ENCODE measurements at regions not wholly inside any gene's neighbourhood (a gene's known extent, or its start where the extent isn't known, plus 50 kb on each side); places are given as distances from the start of the nearest gene placed in this dataset.

DNA sequence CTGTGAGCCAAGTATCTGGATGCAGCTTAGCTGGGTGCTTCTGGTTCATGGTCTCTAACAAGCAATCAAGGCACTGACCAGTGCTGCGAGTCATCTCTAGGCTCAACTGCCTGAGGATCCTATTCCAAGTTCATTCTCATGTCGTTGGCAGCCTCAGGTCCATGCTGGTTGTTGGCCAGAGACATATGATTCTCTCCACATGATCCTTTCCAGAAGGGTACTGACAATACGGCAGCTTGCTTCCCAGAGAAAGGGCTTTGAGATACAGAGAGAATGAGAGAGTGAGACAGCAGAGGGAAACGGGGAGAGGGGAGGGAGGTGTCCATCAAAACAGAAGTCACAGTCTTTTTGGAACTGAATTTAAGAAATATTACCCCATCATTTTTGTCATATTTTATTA lies 405.6 kb downstream of the XPNPEP1 start:
- Histone ChIP-seq H3K4me1 (ENCODE audit: control insufficient read depth, insufficient read depth, low read length) (no peaks in the 10 kb centered on the region), H3K27me3 (ENCODE audit: control insufficient read depth, insufficient read depth, low read length) (no peaks in the 10 kb centered on the region), H3K4me3 (ENCODE audit: low read depth, low read length) (no peak overlapping the region), H3K9ac (ENCODE audit: low read depth, low read length) (no peak overlapping the region), H3K27ac (ENCODE audit: low read depth, low read length) (no peak overlapping the region), H3K36me3 (ENCODE audit: control insufficient read depth, insufficient read depth, low read length) (no peaks in the 10 kb centered on the region), H3K9me3 (ENCODE audit: control insufficient read depth, insufficient read depth, low read length) (peaks cover 4% of the 10 kb centered on the region; the same call in 1 of the 2 replicates)

DNA sequence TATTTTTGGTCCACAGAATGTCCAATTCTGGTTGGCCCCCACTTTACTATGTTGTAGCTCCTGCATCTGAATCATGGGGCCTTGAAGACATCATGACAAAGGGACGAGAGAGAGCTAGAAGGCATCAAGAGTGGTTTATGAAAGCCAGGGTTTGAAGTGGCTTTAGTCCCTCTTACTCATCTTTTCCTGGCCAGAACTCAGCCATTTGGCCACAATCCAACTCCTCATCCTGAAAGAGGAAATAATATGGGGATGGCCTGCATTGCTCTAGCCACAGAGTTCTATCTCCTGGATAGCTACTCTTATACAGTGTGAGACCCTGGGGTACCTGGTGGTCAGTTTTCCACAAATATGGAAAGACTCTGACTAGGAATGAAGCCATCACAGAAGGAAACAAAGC lies 418.9 kb downstream of the XPNPEP1 start:
- no peaks in the 10 kb centered on the region for H3K36me3 ChIP-seq (ENCODE audit: control insufficient read depth, insufficient read depth, low read length)
- no peak overlapping the region for H3K9ac ChIP-seq (ENCODE audit: low read depth, low read length)
- H3K4me1 ChIP-seq (ENCODE audit: control insufficient read depth, insufficient read depth, low read length): no peaks in the 10 kb centered on the region
- peaks cover 10% of the 10 kb centered on the region for H3K9me3 ChIP-seq (ENCODE audit: control insufficient read depth, insufficient read depth, low read length)
- no peak overlapping the region for H3K27ac ChIP-seq (ENCODE audit: low read depth, low read length)
- no peak overlapping the region for H3K4me3 ChIP-seq (ENCODE audit: low read depth, low read length)
- H3K27me3 ChIP-seq (ENCODE audit: control insufficient read depth, insufficient read depth, low read length): no peaks in the 10 kb centered on the region

DNA sequence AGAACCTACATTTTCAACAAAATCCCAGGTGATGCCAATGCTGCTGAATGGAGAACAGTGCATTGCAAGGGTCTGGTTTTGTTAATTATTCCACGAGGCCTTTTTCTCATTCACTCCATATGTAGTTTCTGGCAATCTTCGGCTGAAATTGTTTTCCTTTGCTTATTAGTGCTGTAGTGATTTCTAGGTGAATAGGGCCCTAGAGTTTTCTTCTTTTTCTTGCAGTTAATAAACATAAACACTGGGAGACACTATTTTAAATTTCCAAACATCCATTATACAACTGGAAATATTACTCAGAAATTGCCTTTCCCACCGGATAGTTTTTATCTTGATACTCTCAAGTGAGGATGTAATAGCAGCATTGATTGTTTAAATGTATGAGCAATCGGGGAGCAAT lies 435.6 kb downstream of the XPNPEP1 start:
- Histone ChIP-seq H3K36me3 (ENCODE audit: control insufficient read depth, insufficient read depth, low read length) (no peaks in the 10 kb centered on the region), H3K9me3 (ENCODE audit: control insufficient read depth, insufficient read depth, low read length) (peaks cover 5% of the 10 kb centered on the region; the same call in 1 of the 2 replicates), H3K4me3 (ENCODE audit: low read depth, low read length) (no peak overlapping the region), H3K27me3 (ENCODE audit: control insufficient read depth, insufficient read depth, low read length) (no peaks in the 10 kb centered on the region), H3K9ac (ENCODE audit: low read depth, low read length) (no peak overlapping the region), H3K27ac (ENCODE audit: low read depth, low read length) (no peak overlapping the region), H3K4me1 (ENCODE audit: control insufficient read depth, insufficient read depth, low read length) (no peaks in the 10 kb centered on the region)

DNA sequence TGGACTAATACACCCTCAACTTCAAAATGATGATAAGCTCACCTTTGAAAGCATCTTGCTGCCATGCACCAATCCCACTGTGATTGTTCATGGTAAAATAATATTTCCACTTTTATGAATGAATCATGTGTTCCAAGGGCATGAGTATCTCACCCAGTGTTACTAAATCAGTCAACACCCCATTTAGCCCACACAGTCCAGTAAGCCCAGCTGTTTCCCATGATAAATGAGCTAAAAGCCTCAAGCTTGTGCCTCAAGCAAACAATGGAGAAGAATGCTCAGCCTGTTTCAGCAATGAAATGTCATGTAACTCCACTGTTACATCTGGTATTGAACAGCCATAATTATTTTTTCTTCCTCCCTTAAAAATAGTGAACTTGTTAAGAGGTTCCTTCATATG lies 442.5 kb downstream of the XPNPEP1 start:
- Histone ChIP-seq H3K9ac (ENCODE audit: low read depth, low read length) (no peak overlapping the region), H3K4me1 (ENCODE audit: control insufficient read depth, insufficient read depth, low read length) (no peaks in the 10 kb centered on the region), H3K27ac (ENCODE audit: low read depth, low read length) (no peak overlapping the region), H3K4me3 (ENCODE audit: low read depth, low read length) (no peak overlapping the region), H3K36me3 (ENCODE audit: control insufficient read depth, insufficient read depth, low read length) (no peaks in the 10 kb centered on the region), H3K9me3 (ENCODE audit: control insufficient read depth, insufficient read depth, low read length) (no peaks in the 10 kb centered on the region), H3K27me3 (ENCODE audit: control insufficient read depth, insufficient read depth, low read length) (no peaks in the 10 kb centered on the region)

DNA sequence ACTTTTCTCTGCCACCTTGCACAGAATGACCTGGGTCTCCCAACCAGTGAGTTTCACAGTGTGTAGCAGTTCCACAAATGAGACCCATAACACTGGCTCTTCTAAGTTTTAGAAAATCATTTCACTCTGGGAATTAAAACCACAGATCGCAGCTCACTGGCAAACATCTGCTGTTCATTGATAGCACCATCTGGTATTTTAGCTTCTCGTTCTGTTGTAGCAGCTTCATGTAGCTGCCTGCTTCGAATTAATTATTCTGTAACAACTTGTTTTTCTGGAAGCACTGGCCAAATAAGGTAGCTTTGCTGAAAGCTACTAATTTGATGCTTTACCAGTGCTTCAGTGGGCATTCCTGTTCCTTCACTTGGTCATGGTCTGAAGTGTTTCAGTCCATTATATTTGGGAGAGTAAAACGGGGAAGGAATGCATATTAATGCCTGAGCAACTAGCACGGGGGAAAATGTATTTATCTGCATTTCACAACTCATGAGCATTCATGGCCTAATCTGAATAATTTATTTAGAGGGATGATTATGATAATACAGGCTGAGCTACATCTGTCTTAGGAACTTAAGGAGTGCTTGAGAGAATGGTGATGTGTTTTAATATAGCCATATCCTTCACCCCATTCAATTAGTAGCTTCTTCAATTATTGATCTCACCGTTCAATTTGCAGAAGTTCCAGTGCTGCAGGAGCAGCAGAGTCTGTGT lies 447.4 kb downstream of the XPNPEP1 start:
- H3K36me3 ChIP-seq (ENCODE audit: control insufficient read depth, insufficient read depth, low read length): no peaks in the 10 kb centered on the region
- no peak overlapping the region for H3K27ac ChIP-seq (ENCODE audit: low read depth, low read length)
- H3K9me3 ChIP-seq (ENCODE audit: control insufficient read depth, insufficient read depth, low read length): no peaks in the 10 kb centered on the region
- H3K4me1 ChIP-seq (ENCODE audit: control insufficient read depth, insufficient read depth, low read length): peaks cover 15% of the 10 kb centered on the region; the same call in 1 of the 2 replicates
- no peaks in the 10 kb centered on the region for H3K27me3 ChIP-seq (ENCODE audit: control insufficient read depth, insufficient read depth, low read length)
- no peak overlapping the region for H3K4me3 ChIP-seq (ENCODE audit: low read depth, low read length)
- no peak overlapping the region for H3K9ac ChIP-seq (ENCODE audit: low read depth, low read length)

DNA sequence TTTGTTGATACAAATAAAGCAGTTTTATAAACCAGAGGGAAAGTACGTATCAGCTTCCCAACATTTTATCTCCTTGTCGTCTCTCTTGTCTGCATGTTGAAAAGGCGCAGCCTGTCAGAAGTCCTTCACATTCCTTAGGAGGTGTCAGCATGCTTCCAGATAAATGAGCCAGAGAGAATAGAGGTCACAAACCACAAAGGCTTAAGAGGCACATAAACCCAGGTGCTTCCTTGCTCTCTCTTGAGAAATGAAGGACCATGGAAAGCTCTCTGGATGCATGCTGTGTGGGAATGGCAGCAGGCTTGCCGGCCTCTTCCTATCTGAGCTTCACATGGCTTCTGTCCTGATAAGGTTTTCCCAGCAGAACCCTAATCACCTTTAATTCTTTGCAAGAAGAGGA lies 448.5 kb downstream of the XPNPEP1 start:
- Histone ChIP-seq H3K27ac (ENCODE audit: low read depth, low read length) (no peak overlapping the region), H3K4me3 (ENCODE audit: low read depth, low read length) (no peak overlapping the region), H3K27me3 (ENCODE audit: control insufficient read depth, insufficient read depth, low read length) (no peaks in the 10 kb centered on the region), H3K4me1 (ENCODE audit: control insufficient read depth, insufficient read depth, low read length) (peaks cover 15% of the 10 kb centered on the region; the same call in 1 of the 2 replicates), H3K9me3 (ENCODE audit: control insufficient read depth, insufficient read depth, low read length) (no peaks in the 10 kb centered on the region), H3K9ac (ENCODE audit: low read depth, low read length) (no peak overlapping the region), H3K36me3 (ENCODE audit: control insufficient read depth, insufficient read depth, low read length) (no peaks in the 10 kb centered on the region)

DNA sequence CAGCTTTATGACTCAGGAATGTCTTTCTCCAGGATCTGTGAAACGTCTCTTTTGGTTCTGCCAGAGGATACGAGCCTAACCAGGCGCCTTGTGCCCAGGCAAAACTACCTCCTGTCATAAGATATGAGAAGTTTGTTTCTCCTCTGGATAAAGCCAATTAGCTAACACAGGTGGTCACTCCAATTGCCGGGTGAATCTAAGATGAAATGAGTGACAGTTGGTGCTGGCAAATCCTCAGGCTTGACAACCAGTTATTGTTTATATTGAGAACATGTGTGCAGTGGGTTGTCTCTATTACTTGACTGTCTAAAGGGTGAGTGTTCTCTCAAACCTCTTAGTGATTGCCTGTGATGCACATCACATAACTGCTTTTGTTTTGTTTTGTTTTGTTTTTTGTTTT lies 449.1 kb downstream of the XPNPEP1 start:
- no peak overlapping the region for H3K9ac ChIP-seq (ENCODE audit: low read depth, low read length)
- H3K27me3 ChIP-seq (ENCODE audit: control insufficient read depth, insufficient read depth, low read length): no peaks in the 10 kb centered on the region
- H3K9me3 ChIP-seq (ENCODE audit: control insufficient read depth, insufficient read depth, low read length): no peaks in the 10 kb centered on the region
- peaks cover 15% of the 10 kb centered on the region; the same call in 1 of the 2 replicates for H3K4me1 ChIP-seq (ENCODE audit: control insufficient read depth, insufficient read depth, low read length)
- no peaks in the 10 kb centered on the region for H3K36me3 ChIP-seq (ENCODE audit: control insufficient read depth, insufficient read depth, low read length)
- no peak overlapping the region for H3K4me3 ChIP-seq (ENCODE audit: low read depth, low read length)
- no peak overlapping the region for H3K27ac ChIP-seq (ENCODE audit: low read depth, low read length)

DNA sequence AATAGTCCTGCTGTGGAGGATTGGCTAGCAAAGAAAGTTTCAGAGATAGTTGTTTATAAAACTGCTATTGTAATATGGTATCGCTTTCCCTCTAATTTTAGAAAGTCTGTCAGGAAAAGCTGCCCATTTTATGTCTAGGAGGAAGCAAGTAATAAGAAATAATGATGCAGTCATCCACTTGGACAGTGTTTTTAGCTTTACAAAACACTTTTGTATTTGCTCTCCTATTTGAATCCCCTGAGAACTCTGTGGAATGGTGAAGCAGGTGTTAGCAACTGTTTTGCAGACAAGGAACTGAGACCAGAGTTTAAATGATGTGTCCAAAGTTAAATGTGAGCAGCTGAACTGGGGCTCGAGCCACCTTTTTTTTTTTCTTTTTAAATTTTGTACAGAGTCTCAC lies 455.8 kb downstream of the XPNPEP1 start:
- H3K9me3 ChIP-seq (ENCODE audit: control insufficient read depth, insufficient read depth, low read length): no peaks in the 10 kb centered on the region
- H3K4me1 ChIP-seq (ENCODE audit: control insufficient read depth, insufficient read depth, low read length): no peaks in the 10 kb centered on the region
- no peak overlapping the region for H3K9ac ChIP-seq (ENCODE audit: low read depth, low read length)
- H3K27me3 ChIP-seq (ENCODE audit: control insufficient read depth, insufficient read depth, low read length): no peaks in the 10 kb centered on the region
- no peak overlapping the region for H3K27ac ChIP-seq (ENCODE audit: low read depth, low read length)
- H3K36me3 ChIP-seq (ENCODE audit: control insufficient read depth, insufficient read depth, low read length): no peaks in the 10 kb centered on the region
- no peak overlapping the region for H3K4me3 ChIP-seq (ENCODE audit: low read depth, low read length)

DNA sequence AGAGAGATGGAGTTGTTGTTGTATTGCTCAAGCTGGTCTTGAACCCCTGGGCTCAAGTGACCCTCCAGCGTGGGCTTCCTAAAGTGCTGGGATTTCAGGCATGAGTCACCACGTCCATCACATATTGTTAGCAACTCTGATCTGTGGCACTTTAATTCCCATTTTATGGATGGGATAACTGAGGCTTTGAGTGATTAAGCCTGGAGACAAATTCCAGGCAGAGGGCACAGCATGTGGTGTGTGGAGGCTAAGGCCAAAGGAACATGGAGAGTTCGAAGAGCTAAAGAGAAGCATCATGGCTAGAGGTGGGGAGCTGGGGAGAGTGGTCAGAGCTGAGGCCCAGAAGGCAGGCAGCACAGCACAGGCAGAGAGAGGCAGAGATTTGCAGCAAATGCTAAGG lies 458.4 kb downstream of the XPNPEP1 start:
- Histone ChIP-seq H3K27ac (ENCODE audit: low read depth, low read length) (no peak overlapping the region), H3K4me3 (ENCODE audit: low read depth, low read length) (no peak overlapping the region), H3K9me3 (ENCODE audit: control insufficient read depth, insufficient read depth, low read length) (no peaks in the 10 kb centered on the region), H3K9ac (ENCODE audit: low read depth, low read length) (no peak overlapping the region), H3K27me3 (ENCODE audit: control insufficient read depth, insufficient read depth, low read length) (no peaks in the 10 kb centered on the region), H3K36me3 (ENCODE audit: control insufficient read depth, insufficient read depth, low read length) (no peaks in the 10 kb centered on the region), H3K4me1 (ENCODE audit: control insufficient read depth, insufficient read depth, low read length) (no peaks in the 10 kb centered on the region)

DNA sequence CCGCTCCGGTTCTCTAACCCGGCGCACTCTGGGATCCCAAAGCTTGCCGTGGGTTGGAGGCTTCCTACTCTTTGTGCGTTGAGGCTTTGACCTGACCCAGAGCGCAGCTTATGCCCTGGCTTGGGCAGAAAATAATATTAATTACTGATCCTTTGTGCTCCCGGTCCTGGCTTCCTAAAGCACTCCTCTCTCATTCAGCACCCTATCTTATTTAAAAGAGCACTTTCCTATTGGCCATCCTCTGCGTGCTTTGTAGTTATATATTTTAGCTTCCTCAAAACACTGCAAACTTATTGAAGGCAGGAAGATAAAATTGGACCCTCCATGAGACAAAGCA lies 466.0 kb downstream of the XPNPEP1 start:
- Histone ChIP-seq H3K4me1 (ENCODE audit: control insufficient read depth, insufficient read depth, low read length) (peaks cover 5% of the 10 kb centered on the region; the same call in 1 of the 2 replicates), H3K27me3 (ENCODE audit: control insufficient read depth, insufficient read depth, low read length) (peaks cover 57% of the 10 kb centered on the region), H3K9me3 (ENCODE audit: control insufficient read depth, insufficient read depth, low read length) (0 out of 2 replicates have a peak, but pooled peaks cover 2% of the 10 kb centered on the region), H3K4me3 (ENCODE audit: low read depth, low read length) (peak overlapping the region; percentile 78), H3K9ac (ENCODE audit: low read depth, low read length) (no peak overlapping the region), H3K27ac (ENCODE audit: low read depth, low read length) (no peak overlapping the region), H3K36me3 (ENCODE audit: control insufficient read depth, insufficient read depth, low read length) (no peaks in the 10 kb centered on the region)

DNA sequence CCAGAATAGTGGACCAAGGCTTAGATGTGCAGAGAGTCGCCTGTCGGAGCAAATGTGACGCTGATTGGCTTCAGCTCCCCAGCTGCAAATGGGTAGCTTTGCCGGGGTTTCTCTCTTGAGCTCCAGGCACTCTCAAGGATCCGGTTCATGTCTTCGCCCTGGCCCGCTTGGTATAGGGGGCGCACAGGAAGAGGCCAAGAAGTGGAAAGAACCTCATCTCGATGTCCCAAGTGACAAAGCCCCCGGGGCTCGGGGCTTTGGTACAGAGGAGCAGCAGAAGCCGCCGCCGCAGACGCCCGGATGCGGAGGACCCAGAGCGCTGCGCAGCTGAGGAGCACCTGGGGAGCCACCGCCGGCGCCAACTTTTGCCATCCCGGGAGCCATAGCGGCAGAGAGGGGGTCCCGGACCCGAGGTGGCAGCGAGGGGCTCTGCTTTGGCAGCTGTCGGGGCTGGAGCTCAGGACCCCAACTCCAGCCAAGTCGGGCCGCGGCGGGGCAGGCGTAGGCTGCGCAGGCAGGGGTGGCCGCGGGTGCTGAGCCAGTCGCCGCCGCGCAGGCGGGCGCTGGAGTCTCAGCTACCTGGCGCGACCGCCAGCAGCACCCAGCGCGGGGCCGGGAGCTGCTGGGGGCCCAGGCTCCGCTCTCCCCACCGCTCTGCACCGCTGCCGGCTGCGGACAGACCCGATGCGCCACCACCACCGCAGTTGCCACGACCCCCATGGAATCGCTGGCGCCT lies 466.6 kb downstream of the XPNPEP1 start:
- Histone ChIP-seq H3K9ac (ENCODE audit: low read depth, low read length) (peak overlapping the region; percentile 25; the same call in 1 of the 2 replicates), H3K36me3 (ENCODE audit: control insufficient read depth, insufficient read depth, low read length) (no peaks in the 10 kb centered on the region), H3K27me3 (ENCODE audit: control insufficient read depth, insufficient read depth, low read length) (peaks cover 57% of the 10 kb centered on the region), H3K4me1 (ENCODE audit: control insufficient read depth, insufficient read depth, low read length) (peaks cover 5% of the 10 kb centered on the region; the same call in 1 of the 2 replicates), H3K9me3 (ENCODE audit: control insufficient read depth, insufficient read depth, low read length) (0 out of 2 replicates have a peak, but pooled peaks cover 2% of the 10 kb centered on the region), H3K27ac (ENCODE audit: low read depth, low read length) (no peak overlapping the region), H3K4me3 (ENCODE audit: low read depth, low read length) (peak overlapping the region; percentile 78)

Measured in HUES48 (cell line).